Type B pancreatic cell (in vitro differentiated cells): ENCODE measurements at regions not wholly inside any gene's neighbourhood (a gene's known extent, or its start where the extent isn't known, plus 50 kb on each side); places are given as distances from the start of the nearest gene placed in this dataset.

Experiments used
- DNase-seq: peaks from one replicate; pipeline ENCODE4 v3.0.0; 2021; ENCODE audit warnings: mixed read lengths; ENCODE audit not compliant: unreplicated experiment; ENCODE audit errors: extremely low spot score
- H3K27ac Mint-ChIP-seq: 2 replicates; pipeline ENCODE4 v1.8.0; 2021; ENCODE audit warnings: mild to moderate bottlenecking, mixed read lengths
- H3K27me3 Mint-ChIP-seq: 2 replicates; pipeline ENCODE4 v1.8.0; 2021; ENCODE audit warnings: mixed read lengths
- H3K36me3 Mint-ChIP-seq: 2 replicates; pipeline ENCODE4 v1.8.0; 2021; ENCODE audit warnings: mixed read lengths
- H3K4me1 Mint-ChIP-seq: one replicate; pipeline ENCODE4 v1.8.0; 2021; ENCODE audit warnings: mixed read lengths; ENCODE audit not compliant: unreplicated experiment
- H3K4me3 Mint-ChIP-seq: 2 replicates; pipeline ENCODE4 v1.8.0; 2021; ENCODE audit warnings: mild to moderate bottlenecking, mixed read lengths
- H3K9me3 Mint-ChIP-seq: 2 replicates; pipeline ENCODE4 v1.8.0; 2021; ENCODE audit warnings: mixed read lengths
- CTCF ChIP-seq: fragments of 200-600 bp; sonication (generic); conservative IDR thresholded peaks from 2 replicates; pipeline ENCODE4 v1.5.0; 2021; ENCODE audit warnings: antibody characterized with exemption, mild to moderate bottlenecking

- Mint-ChIP-seq H3K4me3 (no peak overlapping the region), H3K9me3 (no peaks in the 10 kb centered on the region), H3K27ac (no peak overlapping the region), H3K4me1 (no peaks in the 10 kb centered on the region), H3K27me3 (peaks cover 26% of the 10 kb centered on the region), H3K36me3 (no peaks in the 10 kb centered on the region)
- DNase-seq, result peak; percentile 39
- no peak for TF ChIP-seq CTCF
These were observed 319.2 kb upstream of the MOCS1 start for GRCh38 chr6:40253420-40253819.

GRCh38 chr6:40252531-40253258 lies 318.4 kb upstream of the MOCS1 start:
- no peak for TF ChIP-seq CTCF
- H3K36me3 Mint-ChIP-seq, result no peaks in the 10 kb centered on the region
- H3K9me3 Mint-ChIP-seq, result no peaks in the 10 kb centered on the region
- peaks cover 31% of the 10 kb centered on the region for H3K27me3 Mint-ChIP-seq
- H3K4me3 Mint-ChIP-seq, result no peak overlapping the region
- H3K27ac Mint-ChIP-seq, result no peak overlapping the region
- no peak for DNase-seq
- H3K4me1 Mint-ChIP-seq, result no peaks in the 10 kb centered on the region

GRCh38 chr6:40251637-40252300 lies 317.5 kb upstream of the MOCS1 start:
- H3K9me3 Mint-ChIP-seq, result no peaks in the 10 kb centered on the region
- H3K4me3 Mint-ChIP-seq, result no peak overlapping the region
- H3K27me3 Mint-ChIP-seq, result peaks cover 33% of the 10 kb centered on the region
- no peaks in the 10 kb centered on the region for H3K36me3 Mint-ChIP-seq
- DNase-seq, result no peak
- H3K27ac Mint-ChIP-seq, result no peak overlapping the region
- no peak for TF ChIP-seq CTCF
- no peaks in the 10 kb centered on the region for H3K4me1 Mint-ChIP-seq

GRCh38 chr6:40249935-40250334 lies 315.7 kb upstream of the MOCS1 start:
- Mint-ChIP-seq H3K4me1 (no peaks in the 10 kb centered on the region), H3K27me3 (peaks cover 29% of the 10 kb centered on the region), H3K9me3 (no peaks in the 10 kb centered on the region), H3K36me3 (no peaks in the 10 kb centered on the region), H3K27ac (no peak overlapping the region), H3K4me3 (no peak overlapping the region)
- no peak for DNase-seq
- no peak for TF ChIP-seq CTCF

GRCh38 chr6:40247516-40248115 lies 313.4 kb upstream of the MOCS1 start:
- H3K4me1 Mint-ChIP-seq, result no peaks in the 10 kb centered on the region
- H3K27ac Mint-ChIP-seq, result no peak overlapping the region
- DNase-seq, result no peak
- H3K27me3 Mint-ChIP-seq, result peaks cover 31% of the 10 kb centered on the region
- H3K4me3 Mint-ChIP-seq, result no peak overlapping the region
- H3K36me3 Mint-ChIP-seq, result no peaks in the 10 kb centered on the region
- no peaks in the 10 kb centered on the region for H3K9me3 Mint-ChIP-seq
- TF ChIP-seq CTCF, result no peak
